ENCODE measurements at regions not wholly inside any gene's neighbourhood (a gene's known extent, or its start where the extent isn't known, plus 50 kb on each side); places are given as distances from the start of the nearest gene placed in this dataset.

DNA sequence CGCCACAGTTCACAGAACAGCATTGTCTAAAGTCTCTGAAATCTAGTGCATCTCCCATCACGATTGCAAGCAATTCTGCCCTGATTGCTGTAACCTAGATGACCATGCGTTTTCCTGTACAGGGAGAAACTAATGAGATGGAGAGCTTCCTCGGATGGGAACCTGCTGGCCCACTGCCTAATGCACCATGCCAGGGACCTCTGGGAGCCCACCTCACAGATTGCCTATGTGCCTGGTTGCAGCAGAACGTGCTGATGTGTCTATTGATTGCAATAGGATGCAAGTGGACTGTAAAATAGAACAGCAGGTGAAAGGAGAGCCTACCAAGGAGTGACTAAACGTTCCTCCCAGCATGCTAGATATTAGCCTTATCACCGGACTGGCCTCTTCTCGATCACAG is 141.0 kb upstream of the RAB12 start:
- TF ChIP-seq, protein P1, sequence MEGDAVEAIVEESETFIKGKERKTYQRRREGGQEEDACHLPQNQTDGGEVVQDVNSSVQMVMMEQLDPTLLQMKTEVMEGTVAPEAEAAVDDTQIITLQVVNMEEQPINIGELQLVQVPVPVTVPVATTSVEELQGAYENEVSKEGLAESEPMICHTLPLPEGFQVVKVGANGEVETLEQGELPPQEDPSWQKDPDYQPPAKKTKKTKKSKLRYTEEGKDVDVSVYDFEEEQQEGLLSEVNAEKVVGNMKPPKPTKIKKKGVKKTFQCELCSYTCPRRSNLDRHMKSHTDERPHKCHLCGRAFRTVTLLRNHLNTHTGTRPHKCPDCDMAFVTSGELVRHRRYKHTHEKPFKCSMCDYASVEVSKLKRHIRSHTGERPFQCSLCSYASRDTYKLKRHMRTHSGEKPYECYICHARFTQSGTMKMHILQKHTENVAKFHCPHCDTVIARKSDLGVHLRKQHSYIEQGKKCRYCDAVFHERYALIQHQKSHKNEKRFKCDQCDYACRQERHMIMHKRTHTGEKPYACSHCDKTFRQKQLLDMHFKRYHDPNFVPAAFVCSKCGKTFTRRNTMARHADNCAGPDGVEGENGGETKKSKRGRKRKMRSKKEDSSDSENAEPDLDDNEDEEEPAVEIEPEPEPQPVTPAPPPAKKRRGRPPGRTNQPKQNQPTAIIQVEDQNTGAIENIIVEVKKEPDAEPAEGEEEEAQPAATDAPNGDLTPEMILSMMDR (IDR thresholded peaks at IDR 0.05; ENCODE audit: unreplicated experiment), result no peak
- Mint-ChIP-seq H3K9me3 (ENCODE audit: low read depth) (no peaks in the 10 kb centered on the region), H3K4me3 (ENCODE audit: low read depth) (no peak overlapping the region), H3K4me1 (ENCODE audit: low read depth) (peaks cover 8% of the 10 kb centered on the region), H3K36me3 (ENCODE audit: insufficient read depth) (no peaks in the 10 kb centered on the region), H3K27me3 (peaks cover 14% of the 10 kb centered on the region), H3K27ac (peak overlapping the region; percentile 6)
- DNase-seq (ENCODE audit: low spot score, unreplicated experiment), result no peak

DNA sequence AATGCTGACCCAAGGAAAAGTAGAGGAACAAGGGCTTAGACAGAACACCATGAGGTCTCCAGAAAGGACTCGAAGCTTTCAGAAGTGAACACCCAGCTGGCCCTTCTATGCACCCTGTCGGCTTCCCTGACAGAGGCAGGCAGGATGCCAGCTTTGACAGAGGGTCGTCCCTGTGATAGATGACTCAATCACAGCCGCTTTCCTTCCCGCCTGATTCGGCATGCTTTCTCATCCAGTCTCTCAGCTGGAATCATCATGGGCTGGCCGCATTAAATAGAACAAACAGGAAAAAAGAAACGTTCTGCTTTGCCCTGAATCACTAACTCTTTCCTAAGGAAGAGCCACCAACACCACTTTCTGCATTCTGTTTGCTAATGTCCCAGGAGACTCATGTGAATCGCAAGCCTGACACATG is 140.3 kb upstream of the RAB12 start:
- DNase-seq (ENCODE audit: low spot score, unreplicated experiment), result no peak
- Mint-ChIP-seq H3K36me3 (ENCODE audit: insufficient read depth) (no peaks in the 10 kb centered on the region), H3K27ac (no peak overlapping the region), H3K4me3 (ENCODE audit: low read depth) (no peak overlapping the region), H3K27me3 (peaks cover 14% of the 10 kb centered on the region), H3K4me1 (ENCODE audit: low read depth) (peaks cover 8% of the 10 kb centered on the region), H3K9me3 (ENCODE audit: low read depth) (no peaks in the 10 kb centered on the region)
- TF ChIP-seq, protein P1 (IDR thresholded peaks at IDR 0.05; ENCODE audit: unreplicated experiment), result no peak

DNA sequence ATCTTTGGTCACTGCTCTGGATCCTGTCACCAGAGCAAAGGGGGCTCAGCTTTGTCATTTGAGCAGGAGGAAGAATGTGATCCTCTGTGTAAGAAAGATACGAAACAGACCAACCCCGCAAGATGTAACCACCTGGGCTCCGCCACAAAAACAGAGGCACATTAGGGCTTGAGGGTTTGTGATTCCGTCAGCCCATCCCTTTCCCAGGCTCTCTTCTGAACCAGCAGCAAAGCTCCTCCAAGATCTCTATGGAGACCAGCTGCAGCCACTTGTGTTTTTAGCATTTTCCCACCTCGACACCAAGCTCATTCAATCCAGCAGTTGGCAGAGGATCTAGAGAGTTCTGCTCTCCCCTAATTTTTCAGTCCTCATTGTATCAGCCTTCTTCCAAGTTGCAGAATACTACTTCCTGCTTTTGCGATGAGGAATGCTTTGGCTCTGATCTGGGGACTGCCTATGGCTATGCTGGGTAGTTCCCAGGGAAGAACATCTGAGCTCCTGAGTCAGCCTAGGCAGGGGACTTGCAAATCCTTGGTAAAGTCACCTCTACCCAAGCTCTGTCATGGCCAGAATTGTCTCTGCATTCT is 139.6 kb upstream of the RAB12 start:
- TF ChIP-seq, protein P1 (IDR thresholded peaks at IDR 0.05; ENCODE audit: unreplicated experiment), result no peak
- DNase-seq (ENCODE audit: low spot score, unreplicated experiment), result no peak
- no peak overlapping the region for H3K27ac Mint-ChIP-seq
- no peaks in the 10 kb centered on the region for H3K36me3 Mint-ChIP-seq (ENCODE audit: insufficient read depth)
- H3K4me3 Mint-ChIP-seq (ENCODE audit: low read depth), result no peak overlapping the region
- H3K4me1 Mint-ChIP-seq (ENCODE audit: low read depth), result peaks cover 8% of the 10 kb centered on the region
- H3K9me3 Mint-ChIP-seq (ENCODE audit: low read depth), result no peaks in the 10 kb centered on the region
- H3K27me3 Mint-ChIP-seq, result peaks cover 14% of the 10 kb centered on the region

DNA sequence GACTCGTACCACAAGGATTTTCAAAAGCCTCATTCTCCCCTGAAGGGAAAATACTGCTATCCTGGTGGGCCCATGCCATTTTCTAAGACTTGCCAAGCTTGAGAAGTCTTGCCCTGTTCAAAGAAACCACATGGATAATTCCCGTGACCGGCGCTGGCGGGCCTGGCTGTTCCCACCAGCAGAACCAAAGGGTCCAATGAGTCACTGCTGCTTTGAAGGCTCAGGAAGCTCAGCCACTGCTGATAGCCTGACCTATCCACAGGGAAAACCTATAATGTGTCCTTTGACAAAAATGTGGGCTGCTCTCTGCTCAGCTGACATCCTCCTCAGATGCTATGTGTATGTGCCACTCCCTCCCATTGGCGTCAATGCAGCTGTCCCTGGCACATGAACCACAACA is 137.9 kb upstream of the RAB12 start:
- Mint-ChIP-seq H3K27me3 (peaks cover 25% of the 10 kb centered on the region), H3K36me3 (ENCODE audit: insufficient read depth) (no peaks in the 10 kb centered on the region), H3K9me3 (ENCODE audit: low read depth) (no peaks in the 10 kb centered on the region), H3K27ac (no peak overlapping the region), H3K4me3 (ENCODE audit: low read depth) (no peak overlapping the region), H3K4me1 (ENCODE audit: low read depth) (peaks cover 8% of the 10 kb centered on the region)
- DNase-seq (ENCODE audit: low spot score, unreplicated experiment), result no peak
- TF ChIP-seq, protein P1 (IDR thresholded peaks at IDR 0.05; ENCODE audit: unreplicated experiment), result no peak

DNA sequence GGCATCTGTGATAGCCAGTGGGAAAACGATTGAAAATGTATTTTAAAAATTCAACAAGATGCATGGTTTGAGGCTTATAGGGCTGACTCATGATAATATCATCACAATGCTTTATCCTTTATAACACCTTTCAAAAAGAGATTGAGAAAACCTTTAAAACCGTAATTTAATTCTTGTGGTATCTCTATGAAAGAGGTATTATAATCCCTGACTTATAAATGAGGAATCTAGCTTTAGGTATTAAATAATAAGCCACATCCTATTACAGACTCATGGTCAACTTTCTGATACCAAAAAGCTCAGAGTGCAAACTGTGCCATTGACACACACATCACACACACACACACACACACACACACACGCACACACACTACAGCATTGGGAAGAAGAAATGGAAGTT is 134.6 kb upstream of the RAB12 start:
- Mint-ChIP-seq H3K9me3 (ENCODE audit: low read depth) (no peaks in the 10 kb centered on the region), H3K4me1 (ENCODE audit: low read depth) (no peaks in the 10 kb centered on the region), H3K27me3 (peaks cover 26% of the 10 kb centered on the region), H3K27ac (no peak overlapping the region), H3K4me3 (ENCODE audit: low read depth) (no peak overlapping the region), H3K36me3 (ENCODE audit: insufficient read depth) (no peaks in the 10 kb centered on the region)
- no peak for DNase-seq (ENCODE audit: low spot score, unreplicated experiment)
- TF ChIP-seq, protein P1 (IDR thresholded peaks at IDR 0.05; ENCODE audit: unreplicated experiment), result no peak

All from progenitor cell of endocrine pancreas (in vitro differentiated cells).